NCI-H82 treated with DMSO at 0.1 percent for 48 hours (cell line): ENCODE measurements at regions not wholly inside any gene's neighbourhood (a gene's known extent, or its start where the extent isn't known, plus 50 kb on each side); places are given as distances from the start of the nearest gene placed in this dataset.

Experiments
- DNase-seq: peaks from one replicate; lab custom pipeline; 2025; ENCODE audit not compliant: unreplicated experiment; lab: John Stamatoyannopoulos, UW

- DNase-seq = no peak
Observed at GRCh38 chr2:121085801-121086200, 199.2 kb downstream of the TFCP2L1 start.

- no peak for DNase-seq
Observed at GRCh38 chr2:121086450-121086849, 198.6 kb downstream of the TFCP2L1 start.

GRCh38 chr2:121087117-121087516 is 197.9 kb downstream of the TFCP2L1 start:
- no peak for DNase-seq

GRCh38 chr2:121088251-121089165 is 196.5 kb downstream of the TFCP2L1 start:
- DNase-seq = peak; percentile 61

GRCh38 chr2:121089166-121089510 is 195.9 kb downstream of the TFCP2L1 start:
- DNase-seq = no peak

- DNase-seq = no peak
Observed at GRCh38 chr2:121090088-121090715, 194.8 kb downstream of the TFCP2L1 start.

GRCh38 chr2:121092095-121092494 is 192.9 kb downstream of the TFCP2L1 start:
- DNase-seq = no peak

- DNase-seq = peak; percentile 28
Observed at GRCh38 chr2:121093692-121094091, 191.3 kb downstream of the TFCP2L1 start.

- DNase-seq = no peak
Observed at GRCh38 chr2:121094101-121094500, 190.9 kb downstream of the TFCP2L1 start.

GRCh38 chr2:121094845-121095244 is 190.2 kb downstream of the TFCP2L1 start:
- DNase-seq = no peak

- DNase-seq = peak; percentile 60
Observed at GRCh38 chr2:121095257-121096080, 189.5 kb downstream of the TFCP2L1 start.

GRCh38 chr2:121096611-121097010 is 188.4 kb downstream of the TFCP2L1 start:
- no peak for DNase-seq

- no peak for DNase-seq
Observed at GRCh38 chr2:121098556-121098955, 186.4 kb downstream of the TFCP2L1 start.

- DNase-seq = peak; percentile 14
Observed at GRCh38 chr2:121099329-121100290, 185.4 kb downstream of the TFCP2L1 start.

- DNase-seq = peak; percentile 42
Observed at GRCh38 chr2:121101093-121101715, 183.8 kb downstream of the TFCP2L1 start.

GRCh38 chr2:121102941-121103340 is 182.1 kb downstream of the TFCP2L1 start:
- DNase-seq = no peak

GRCh38 chr2:121103960-121104359 is 181.0 kb downstream of the TFCP2L1 start:
- DNase-seq = no peak

GRCh38 chr2:121104721-121105141 is 180.3 kb downstream of the TFCP2L1 start:
- no peak for DNase-seq

- no peak for DNase-seq
Observed at GRCh38 chr2:121110924-121111323, 174.1 kb downstream of the TFCP2L1 start.

- DNase-seq = no peak
Observed at GRCh38 chr2:121118951-121119350, 166.1 kb downstream of the TFCP2L1 start.
